Kidney (tissue), 13 donors: ENCODE measurements at regions not wholly inside any gene's neighbourhood (a gene's known extent, or its start where the extent isn't known, plus 50 kb on each side); places are given as distances from the start of the nearest gene placed in this dataset.

ENCODE experiments used
- DNase-seq, 5 donors: peaks; one replicate each; pipeline ENCODE4 v3.0.0-alpha.2; 2013 to 2020
- FAIRE-seq: peaks from 2 replicates; lab custom pipeline; 2012; peaks lifted over from hg19 to GRCh38; lab: Jason Lieb, UNC
- H3K27ac ChIP-seq, 2 donors: one replicate each; pipeline ENCODE4 v1.7.0; 2013; ENCODE audit warnings: low read depth in 2 of 2, low read length in 2 of 2, inconsistent platforms in 1 of 2
- H3K27me3 ChIP-seq: one replicate; pipeline ENCODE4 v1.7.1; 2013; ENCODE audit warnings: low read length, inconsistent platforms; ENCODE audit not compliant: control insufficient read depth, insufficient read depth
- H3K36me3 ChIP-seq, 3 donors: one replicate each; pipeline versions ENCODE4 v1.7.0 to v1.7.1; 2013; ENCODE audit warnings: low read length in 3 of 3, control low read depth in 1 of 3, inconsistent platforms in 1 of 3; ENCODE audit not compliant: insufficient read depth in 3 of 3, control insufficient read depth in 2 of 3
- H3K4me1 ChIP-seq, 3 donors: one replicate each; pipeline versions ENCODE4 v1.7.0 to v1.7.1; 2013; ENCODE audit warnings: low read length in 3 of 3, inconsistent platforms in 1 of 3, low read depth in 1 of 3; ENCODE audit not compliant: control insufficient read depth in 2 of 3, insufficient read depth in 2 of 3
- H3K4me3 ChIP-seq, 3 donors: one replicate each; pipeline versions ENCODE4 v1.7.0 to v1.8.1; 2013; ENCODE audit warnings: low read length in 3 of 3, control low read depth in 1 of 3, inconsistent platforms in 1 of 3
- H3K9ac ChIP-seq, 3 donors: one replicate each; pipeline versions ENCODE4 v1.7.0 to v1.7.1; 2013; ENCODE audit warnings: low read length in 3 of 3, control low read depth in 1 of 3, inconsistent platforms in 1 of 3
- H3K9me3 ChIP-seq, 3 donors: one replicate each; pipeline versions ENCODE4 v1.7.0 to v1.7.1; 2013; ENCODE audit warnings: low read length in 3 of 3, control low read depth in 1 of 3, inconsistent platforms in 1 of 3; ENCODE audit not compliant: control insufficient read depth in 2 of 3, insufficient read depth in 1 of 3
- CTCF ChIP-seq: IDR thresholded peaks from 3 replicates; pipeline ENCODE4 v1.5.1; 2012; ENCODE audit warnings: mild to moderate bottlenecking, moderate library complexity, borderline replicate concordance; ENCODE audit not compliant: insufficient read depth; ENCODE audit errors: extremely low read depth
- intact Hi-C: fragments of 100-400 bp; cut with DNase I; formaldehyde crosslinking; loops from one replicate; pipeline ENCODE4 v1.11.1; 2022
- donor health status: control.
- donor health status: control.
- donor health status: control.
- donor health status: control.
- donor health status: control.
- donor health status: DM: yes; HTN: yes; CAD: no.
- donor health status: Normal renal cell carcinoma (clear cell type).

- FAIRE-seq (no peak), DNase-seq (no peak)
- Histone ChIP-seq H3K4me1 (no peaks in the 10 kb centered on the region), H3K27me3 (no peaks in the 10 kb centered on the region), H3K36me3 (no peaks in the 10 kb centered on the region), H3K9me3 (no peaks in the 10 kb centered on the region), H3K4me3 (no peak overlapping the region), H3K9ac (no peak overlapping the region), H3K27ac (no peak overlapping the region)
- TF ChIP-seq CTCF: no peak
- intact Hi-C loops: no loop called here
These were observed 332.6 kb upstream of the SYT1 start for GRCh38 chr12:78531831-78532458.

- no peaks in the 10 kb centered on the region for H3K27me3 ChIP-seq
- FAIRE-seq (no peak), DNase-seq (no peak)
These were observed 330.3 kb upstream of the SYT1 start for GRCh38 chr12:78534311-78534710.

GRCh38 chr12:78540606-78541336 is 323.8 kb upstream of the SYT1 start:
- intact Hi-C loops: no loop called here
- TF ChIP-seq CTCF: no peak
- no peak for DNase-seq
- no peaks in the 10 kb centered on the region for H3K4me1 ChIP-seq
- H3K9ac ChIP-seq: no peak overlapping the region
- H3K27ac ChIP-seq: no peak overlapping the region
- no peaks in the 10 kb centered on the region for H3K27me3 ChIP-seq
- H3K4me3 ChIP-seq: no peak overlapping the region
- no peaks in the 10 kb centered on the region for H3K9me3 ChIP-seq
- H3K36me3 ChIP-seq: no peaks in the 10 kb centered on the region
- FAIRE-seq: no peak

More at GRCh38 chr12:78534311-78534710, 330.3 kb upstream of the SYT1 start:
- H3K4me3 ChIP-seq: no peak overlapping the region
- no peaks in the 10 kb centered on the region for H3K4me1 ChIP-seq
- intact Hi-C loops: no loop called here
- no peak overlapping the region for H3K27ac ChIP-seq
- no peaks in the 10 kb centered on the region for H3K9me3 ChIP-seq
- H3K36me3 ChIP-seq: no peaks in the 10 kb centered on the region
- no peak overlapping the region for H3K9ac ChIP-seq
- TF ChIP-seq CTCF: no peak
